HUES6 (cell line): ENCODE measurements at regions not wholly inside any gene's neighbourhood (a gene's known extent, or its start where the extent isn't known, plus 50 kb on each side); places are given as distances from the start of the nearest gene placed in this dataset.

ENCODE experiments used
- H3K27ac ChIP-seq: 2 replicates; pipeline ENCODE4 v1.7.0; 2013; ENCODE audit warnings: low read depth, mild to moderate bottlenecking, low read length, inconsistent platforms
- H3K27me3 ChIP-seq: 2 replicates; pipeline ENCODE4 v1.6.1; 2013; ENCODE audit warnings: low read length; ENCODE audit not compliant: control insufficient read depth, insufficient read depth
- H3K36me3 ChIP-seq: 2 replicates; pipeline ENCODE4 v1.6.1; 2013; ENCODE audit warnings: low read length; ENCODE audit not compliant: control insufficient read depth, insufficient read depth
- H3K4me1 ChIP-seq: 2 replicates; pipeline ENCODE4 v1.6.1; 2013; ENCODE audit warnings: low read length; ENCODE audit not compliant: control insufficient read depth, insufficient read depth
- H3K4me3 ChIP-seq: 2 replicates; pipeline ENCODE4 v1.5.1; 2013; ENCODE audit warnings: low read depth, low read length
- H3K9ac ChIP-seq: one replicate; pipeline ENCODE4 v1.6.1; 2013; ENCODE audit warnings: mild to moderate bottlenecking, low read length
- H3K9me3 ChIP-seq: 2 replicates; pipeline ENCODE4 v1.6.1; 2013; ENCODE audit warnings: low read depth, low read length; ENCODE audit not compliant: control insufficient read depth, insufficient read depth

DNA sequence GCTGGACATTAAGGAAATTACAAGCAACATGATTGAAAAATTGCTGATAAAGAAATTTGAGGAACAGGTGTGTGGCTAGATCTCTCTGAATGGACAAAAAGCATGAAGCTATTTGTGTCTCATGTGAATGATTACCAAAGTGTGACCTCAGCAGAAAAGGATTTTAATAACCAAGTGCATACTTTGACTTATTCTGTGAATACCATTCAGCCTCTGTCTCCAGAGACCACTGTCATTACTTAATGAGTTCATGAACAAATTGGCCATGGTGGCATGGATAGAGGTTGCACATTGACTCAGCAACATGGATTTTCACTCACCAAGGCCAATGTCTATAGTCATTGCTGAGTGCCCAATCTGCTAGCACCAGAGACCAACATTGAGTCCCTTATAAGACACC lies 874.6 kb upstream of the POT1 start:
- Histone ChIP-seq H3K27me3 (no peaks in the 10 kb centered on the region), H3K27ac (no peak overlapping the region), H3K36me3 (no peaks in the 10 kb centered on the region), H3K9ac (no peak overlapping the region), H3K9me3 (no peaks in the 10 kb centered on the region), H3K4me1 (no peaks in the 10 kb centered on the region), H3K4me3 (no peak overlapping the region)

DNA sequence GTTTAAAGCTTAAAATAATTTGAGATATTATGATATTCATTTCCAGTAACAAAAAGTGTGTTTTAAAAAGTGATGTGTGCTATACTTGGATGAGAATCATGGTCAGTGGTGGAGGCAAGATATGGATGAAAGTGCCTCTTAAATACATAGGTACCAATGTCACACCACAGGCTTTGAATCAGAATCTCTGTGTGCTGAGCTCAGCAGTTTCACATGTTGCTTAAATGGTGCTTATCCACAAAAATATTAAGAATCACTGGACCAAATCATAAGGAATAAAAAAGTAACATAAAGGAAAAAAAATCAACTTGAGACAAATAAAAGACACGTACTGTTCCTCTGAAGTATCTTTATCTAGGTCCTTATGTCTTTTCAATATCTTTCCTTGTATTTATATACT lies 850.5 kb upstream of the POT1 start:
- no peak overlapping the region for H3K27ac ChIP-seq
- H3K9ac ChIP-seq, result no peak overlapping the region
- H3K4me3 ChIP-seq, result no peak overlapping the region
- no peaks in the 10 kb centered on the region for H3K27me3 ChIP-seq
- no peaks in the 10 kb centered on the region for H3K4me1 ChIP-seq
- H3K36me3 ChIP-seq, result no peaks in the 10 kb centered on the region
- no peaks in the 10 kb centered on the region for H3K9me3 ChIP-seq

DNA sequence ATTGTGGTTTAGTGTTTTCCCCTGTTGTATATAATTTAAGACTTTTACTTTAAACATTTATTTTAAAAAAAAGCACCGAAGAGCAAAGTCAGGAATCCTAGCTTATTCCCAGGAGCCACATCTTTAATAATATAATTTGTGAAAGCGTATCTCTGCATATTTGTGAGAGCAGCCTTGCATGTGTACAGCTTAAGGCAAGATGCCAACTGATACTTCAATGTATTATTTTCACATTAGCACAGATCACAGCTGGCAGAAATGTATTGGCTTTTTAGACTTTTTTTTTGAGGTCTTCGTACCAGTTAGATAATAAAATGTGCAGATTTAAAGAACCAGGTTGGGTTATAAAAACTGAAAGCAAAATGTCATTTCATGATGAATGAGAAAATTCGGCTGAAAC lies 845.7 kb upstream of the POT1 start:
- Histone ChIP-seq H3K4me1 (peaks cover 14% of the 10 kb centered on the region), H3K4me3 (no peak overlapping the region), H3K27me3 (no peaks in the 10 kb centered on the region), H3K27ac (no peak overlapping the region), H3K36me3 (no peaks in the 10 kb centered on the region), H3K9ac (no peak overlapping the region), H3K9me3 (no peaks in the 10 kb centered on the region)

DNA sequence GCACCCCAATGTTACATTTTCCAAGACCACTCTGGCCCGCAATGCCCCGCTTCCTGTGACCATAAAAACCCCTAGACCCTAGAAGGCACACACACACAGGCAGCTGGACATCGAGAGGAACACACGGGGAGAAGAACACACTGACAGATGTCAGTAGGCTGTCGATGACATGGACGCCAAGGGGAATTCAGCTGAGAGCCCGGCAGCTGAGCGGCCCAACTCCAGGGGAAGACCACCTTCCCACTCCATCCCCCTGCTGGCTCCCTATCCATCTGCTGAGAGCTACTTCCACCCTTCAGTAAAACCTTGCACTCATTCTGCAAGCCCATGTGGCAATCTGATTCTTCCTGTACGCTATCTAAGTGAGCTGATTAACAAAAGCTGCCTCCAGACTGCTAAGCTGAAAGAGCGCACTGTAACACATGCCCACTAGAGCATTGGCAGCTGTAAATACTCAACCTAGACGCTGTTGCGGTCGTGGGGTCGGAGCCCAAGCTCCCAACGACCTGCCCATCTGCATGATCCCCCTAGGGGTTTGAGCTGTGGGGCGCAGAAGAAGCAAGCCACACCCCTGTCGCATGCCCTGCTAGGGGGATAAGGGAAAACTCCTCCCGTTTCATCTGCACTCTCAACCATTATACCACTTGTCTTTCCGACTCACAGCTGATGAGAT lies 843.6 kb upstream of the POT1 start:
- no peak overlapping the region for H3K27ac ChIP-seq
- no peak overlapping the region for H3K4me3 ChIP-seq
- H3K9ac ChIP-seq, result no peak overlapping the region
- no peaks in the 10 kb centered on the region for H3K9me3 ChIP-seq
- H3K27me3 ChIP-seq, result no peaks in the 10 kb centered on the region
- H3K4me1 ChIP-seq, result peaks cover 14% of the 10 kb centered on the region
- H3K36me3 ChIP-seq, result no peaks in the 10 kb centered on the region

DNA sequence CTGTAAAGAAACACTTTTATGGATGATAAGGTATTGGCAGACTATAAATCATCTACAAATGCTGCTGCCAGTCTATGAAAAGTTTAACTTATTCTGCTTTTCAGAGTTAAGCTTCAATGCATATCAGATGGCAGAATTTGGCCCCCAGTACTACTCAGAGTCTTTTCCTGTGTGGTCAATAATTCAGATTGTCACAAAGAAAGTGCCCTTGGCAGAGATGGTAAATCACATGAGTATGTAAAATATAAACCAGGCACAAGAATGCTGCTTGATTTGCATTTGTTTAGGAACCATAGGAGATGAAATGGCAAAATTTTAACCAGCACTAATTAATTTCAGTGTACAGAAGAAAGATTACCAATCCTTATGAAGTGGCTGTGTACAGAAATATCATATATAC lies 818.3 kb upstream of the POT1 start:
- Histone ChIP-seq H3K4me3 (no peak overlapping the region), H3K4me1 (no peaks in the 10 kb centered on the region), H3K9ac (no peak overlapping the region), H3K36me3 (no peaks in the 10 kb centered on the region), H3K9me3 (peaks cover 11% of the 10 kb centered on the region; the same call in 1 of the 2 replicates), H3K27me3 (no peaks in the 10 kb centered on the region), H3K27ac (no peak overlapping the region)

DNA sequence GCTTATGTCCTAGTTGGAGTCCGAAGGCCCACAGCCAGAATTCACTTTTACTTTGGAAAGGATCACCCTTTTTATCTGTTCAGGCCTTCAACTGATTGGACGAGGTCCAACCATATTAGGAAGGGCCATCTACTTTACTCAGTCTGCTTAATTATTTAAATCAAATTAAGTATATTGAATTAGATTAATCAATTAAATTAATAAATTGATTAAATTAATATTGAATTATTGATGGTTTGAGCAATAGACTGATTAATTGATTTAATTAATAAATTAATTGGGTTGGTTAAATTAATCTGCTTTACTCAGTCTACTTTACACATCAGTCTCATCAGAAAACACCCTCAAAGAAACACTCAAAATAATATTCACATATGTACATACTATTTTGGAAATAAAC lies 816.9 kb upstream of the POT1 start:
- Histone ChIP-seq H3K27me3 (no peaks in the 10 kb centered on the region), H3K36me3 (no peaks in the 10 kb centered on the region), H3K9ac (no peak overlapping the region)

DNA sequence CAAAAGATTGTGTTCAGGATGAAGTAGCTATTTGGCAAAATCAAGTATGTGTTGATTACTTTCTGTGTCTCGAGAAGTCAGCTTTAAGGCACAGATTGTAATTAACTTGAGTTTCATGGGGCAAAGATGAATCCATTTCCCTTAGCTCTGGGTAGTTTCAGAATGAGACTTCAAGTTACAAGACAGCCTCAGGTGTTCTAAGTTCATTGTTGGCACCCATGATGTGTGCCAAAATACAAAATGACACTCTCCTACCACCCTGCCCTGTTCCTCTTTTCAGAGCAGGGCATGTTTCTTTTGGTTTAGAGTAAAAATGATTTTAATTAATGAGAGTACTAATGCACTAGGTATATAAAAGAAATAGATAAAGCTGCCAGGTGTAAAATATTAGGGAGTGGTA lies 797.6 kb upstream of the POT1 start:
- Histone ChIP-seq H3K27me3 (no peaks in the 10 kb centered on the region), H3K9ac (no peak overlapping the region), H3K36me3 (no peaks in the 10 kb centered on the region), H3K4me3 (no peak overlapping the region), H3K27ac (no peak overlapping the region), H3K9me3 (no peaks in the 10 kb centered on the region), H3K4me1 (no peaks in the 10 kb centered on the region)

More for the DNA sequence above, 816.9 kb upstream of the POT1 start:
- Histone ChIP-seq H3K9me3 (peaks cover 11% of the 10 kb centered on the region; the same call in 1 of the 2 replicates), H3K27ac (no peak overlapping the region), H3K4me1 (no peaks in the 10 kb centered on the region), H3K4me3 (no peak overlapping the region)

DNA sequence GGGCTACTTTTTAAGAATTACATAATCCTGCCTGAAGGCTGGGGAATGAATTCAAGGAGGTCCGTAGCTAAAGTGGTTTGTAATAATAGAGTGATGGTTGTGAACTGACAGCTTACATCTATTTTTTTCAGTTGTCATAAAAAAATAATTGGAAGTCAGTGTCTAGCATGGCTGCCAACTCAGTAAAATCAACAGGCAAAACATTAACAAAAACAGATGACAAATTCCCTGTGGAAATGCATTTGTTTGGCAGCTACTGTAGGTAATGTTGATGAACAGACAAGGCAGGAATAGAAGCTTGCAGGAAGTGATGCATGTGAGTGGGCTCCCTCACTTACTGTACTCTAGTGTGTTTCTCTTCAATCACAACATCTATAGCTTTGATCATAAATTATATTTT lies 766.0 kb upstream of the POT1 start:
- H3K27ac ChIP-seq, result no peak overlapping the region

DNA sequence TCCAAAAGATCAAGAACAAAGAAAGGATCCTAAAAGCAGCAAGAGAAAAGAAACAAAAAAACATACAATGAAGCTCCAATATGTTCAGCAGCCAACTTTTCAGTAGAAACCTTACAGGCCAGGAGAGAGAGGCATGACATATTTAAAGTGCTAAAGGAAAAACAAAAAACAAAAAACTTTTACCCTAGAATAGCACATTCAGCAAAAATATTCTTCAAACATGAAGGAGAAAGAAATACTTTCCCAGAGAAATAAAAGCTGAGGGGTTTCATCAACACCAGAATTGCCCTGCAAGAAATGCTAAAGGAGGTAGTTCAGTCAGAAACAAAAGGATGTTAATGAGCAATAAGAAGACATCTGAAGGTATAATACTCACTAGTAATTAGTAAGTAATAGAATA lies 753.5 kb upstream of the POT1 start:
- Histone ChIP-seq H3K4me1 (peaks cover 7% of the 10 kb centered on the region; the same call in 1 of the 2 replicates), H3K9me3 (no peaks in the 10 kb centered on the region), H3K27ac (no peak overlapping the region), H3K4me3 (no peak overlapping the region), H3K9ac (no peak overlapping the region), H3K27me3 (no peaks in the 10 kb centered on the region), H3K36me3 (no peaks in the 10 kb centered on the region)

More for the DNA sequence above, 766.0 kb upstream of the POT1 start:
- Histone ChIP-seq H3K9me3 (no peaks in the 10 kb centered on the region), H3K9ac (no peak overlapping the region), H3K36me3 (no peaks in the 10 kb centered on the region), H3K27me3 (no peaks in the 10 kb centered on the region), H3K4me3 (no peak overlapping the region), H3K4me1 (no peaks in the 10 kb centered on the region)

DNA sequence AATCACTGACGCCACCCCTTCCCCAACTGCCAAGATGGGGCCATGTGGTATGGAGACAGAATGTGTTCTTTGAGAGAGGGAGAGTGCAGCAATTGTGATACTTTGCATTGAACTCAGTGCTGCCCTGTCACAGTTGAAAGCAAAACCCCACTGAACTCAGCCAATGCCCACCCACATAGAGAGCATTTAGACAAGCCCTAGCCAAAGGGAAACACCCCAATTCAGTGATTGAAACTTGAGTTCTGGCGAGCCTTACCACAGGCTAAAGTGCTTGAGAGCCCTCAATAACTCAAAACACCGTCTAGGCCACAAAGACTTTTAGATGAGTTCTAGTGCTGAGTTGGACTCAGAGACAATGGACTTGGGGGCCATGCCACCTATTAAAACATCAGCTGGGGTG lies 751.9 kb upstream of the POT1 start:
- Histone ChIP-seq H3K4me1 (peaks cover 7% of the 10 kb centered on the region; the same call in 1 of the 2 replicates), H3K9ac (no peak overlapping the region), H3K9me3 (no peaks in the 10 kb centered on the region), H3K36me3 (no peaks in the 10 kb centered on the region), H3K4me3 (no peak overlapping the region), H3K27ac (no peak overlapping the region), H3K27me3 (no peaks in the 10 kb centered on the region)

DNA sequence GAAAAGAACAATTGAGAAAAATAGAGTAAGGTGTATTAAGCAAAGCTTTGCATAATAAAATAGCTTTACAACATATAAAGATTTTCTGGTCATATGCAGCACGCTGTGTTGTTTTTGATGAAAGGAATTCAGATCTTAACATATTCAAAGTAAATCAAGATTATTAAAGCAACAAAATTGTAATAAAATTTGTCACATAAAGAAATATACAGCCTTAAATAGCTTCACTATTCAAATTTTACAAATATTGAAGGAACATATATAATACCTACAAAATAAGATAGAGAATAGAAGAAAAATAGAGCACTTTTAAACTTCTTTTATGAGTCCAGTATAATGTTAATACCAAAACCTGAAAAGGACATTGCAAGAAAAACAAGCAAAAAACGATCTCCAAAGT lies 749.1 kb upstream of the POT1 start:
- no peak overlapping the region for H3K9ac ChIP-seq
- no peaks in the 10 kb centered on the region for H3K27me3 ChIP-seq
- no peak overlapping the region for H3K27ac ChIP-seq
- H3K9me3 ChIP-seq, result no peaks in the 10 kb centered on the region
- no peaks in the 10 kb centered on the region for H3K36me3 ChIP-seq
- H3K4me3 ChIP-seq, result no peak overlapping the region
- peaks cover 7% of the 10 kb centered on the region; the same call in 1 of the 2 replicates for H3K4me1 ChIP-seq
